HUDEP-2 (cell line): ENCODE measurements at regions not wholly inside any gene's neighbourhood (a gene's known extent, or its start where the extent isn't known, plus 50 kb on each side); places are given as distances from the start of the nearest gene placed in this dataset.
"Not testable (repeated sequence)": the region's sequence is repeated elsewhere in the genome, so short reads cannot be mapped to it uniquely, and the experiment has no call there.

ENCODE experiments used
- DNase-seq, 76 experiments: peaks; one replicate each; lab custom pipeline; 2025; ENCODE audit not compliant: unreplicated experiment in 76 of 76; lab: John Stamatoyannopoulos, UW

DNA sequence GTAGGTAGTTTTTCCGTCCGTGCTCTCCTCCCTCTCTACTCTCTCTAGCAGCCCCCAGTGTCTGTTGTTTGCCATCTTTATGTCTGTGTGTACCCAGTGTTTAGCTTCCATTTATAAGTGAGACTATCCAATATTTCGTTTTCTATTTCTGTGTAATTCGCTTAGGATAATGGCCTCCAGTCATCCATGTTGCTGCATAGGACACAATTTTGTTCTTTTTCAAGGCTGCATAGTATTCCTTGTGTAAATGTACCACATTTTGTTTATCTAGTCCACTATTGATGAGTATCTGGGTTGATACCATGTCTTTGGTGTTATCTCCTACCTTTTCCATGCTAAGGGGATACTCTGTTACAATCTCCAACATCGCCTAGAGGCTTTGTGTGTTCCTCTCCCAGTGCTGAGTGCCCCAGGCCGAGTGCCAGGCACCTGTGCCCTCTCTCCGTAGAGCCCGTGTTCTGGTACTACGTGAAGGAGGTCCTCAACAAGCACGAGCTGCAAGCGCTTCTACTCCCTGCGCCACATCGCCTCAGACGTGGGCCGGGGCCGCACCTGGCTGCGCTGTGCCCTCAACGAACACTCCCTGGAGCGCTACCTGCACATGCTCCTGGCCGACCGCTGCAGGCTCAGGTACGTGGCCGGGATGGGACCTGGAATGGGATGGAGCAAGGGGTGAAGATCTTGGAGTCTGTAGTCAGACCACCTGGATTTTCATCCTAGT lies 51.0 kb downstream of the NPIPB11 start:
- not testable (repeated sequence) for DNase-seq

GRCh38 chr16:29354449-29354848 lies 52.1 kb downstream of the NPIPB11 start:
- DNase-seq: not testable (repeated sequence)

DNA sequence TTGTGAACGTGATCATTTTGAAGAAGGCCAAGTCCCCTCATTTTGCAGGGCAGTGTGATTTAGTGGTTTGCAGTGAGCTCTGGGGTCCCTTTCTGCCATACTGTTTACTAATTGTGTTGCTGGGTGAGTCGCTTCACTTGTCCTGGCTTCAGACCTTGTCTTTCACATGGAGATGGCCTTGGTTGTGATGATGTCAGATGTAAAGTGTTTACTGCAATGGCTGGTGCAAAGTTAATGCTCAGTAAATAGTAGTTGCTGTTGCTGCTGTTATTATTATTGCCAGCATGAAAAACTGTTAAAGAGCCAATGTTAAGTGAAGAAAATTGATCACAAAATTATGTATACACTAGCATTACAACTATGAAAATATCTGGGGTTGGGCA lies 53.9 kb downstream of the NPIPB11 start:
- not testable (repeated sequence) for DNase-seq

DNA sequence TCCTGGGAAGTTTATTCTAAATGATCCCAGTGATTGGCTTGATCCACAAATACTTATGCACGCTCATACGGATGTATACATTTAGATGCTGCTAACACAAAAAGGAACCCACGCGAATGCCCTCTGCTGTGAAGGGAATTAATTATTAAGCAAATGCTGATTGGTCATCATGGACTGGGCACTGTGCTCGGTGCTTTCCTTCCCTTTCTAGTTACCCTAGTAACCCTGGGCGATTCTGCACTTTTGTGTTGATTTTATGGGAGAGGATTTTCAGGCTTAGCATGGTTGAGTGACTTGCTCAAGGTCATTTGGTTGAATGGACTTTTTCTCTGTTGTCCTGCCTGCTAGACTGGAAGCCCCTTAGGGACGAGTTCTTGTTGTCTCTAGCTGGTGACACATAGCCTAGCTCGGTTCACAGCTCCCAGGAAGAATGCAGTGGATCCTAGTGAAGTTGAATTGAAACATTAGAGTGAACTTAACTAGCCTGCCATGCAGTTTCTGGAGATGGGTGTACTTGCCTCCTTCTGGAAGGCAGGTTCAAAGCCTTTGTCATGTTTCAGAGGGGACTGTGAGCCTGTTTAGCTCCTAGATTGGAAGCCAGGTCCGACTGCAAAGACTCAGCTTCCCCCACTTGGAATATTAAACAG lies 54.4 kb downstream of the NPIPB11 start:
- not testable (repeated sequence) for DNase-seq

DNA sequence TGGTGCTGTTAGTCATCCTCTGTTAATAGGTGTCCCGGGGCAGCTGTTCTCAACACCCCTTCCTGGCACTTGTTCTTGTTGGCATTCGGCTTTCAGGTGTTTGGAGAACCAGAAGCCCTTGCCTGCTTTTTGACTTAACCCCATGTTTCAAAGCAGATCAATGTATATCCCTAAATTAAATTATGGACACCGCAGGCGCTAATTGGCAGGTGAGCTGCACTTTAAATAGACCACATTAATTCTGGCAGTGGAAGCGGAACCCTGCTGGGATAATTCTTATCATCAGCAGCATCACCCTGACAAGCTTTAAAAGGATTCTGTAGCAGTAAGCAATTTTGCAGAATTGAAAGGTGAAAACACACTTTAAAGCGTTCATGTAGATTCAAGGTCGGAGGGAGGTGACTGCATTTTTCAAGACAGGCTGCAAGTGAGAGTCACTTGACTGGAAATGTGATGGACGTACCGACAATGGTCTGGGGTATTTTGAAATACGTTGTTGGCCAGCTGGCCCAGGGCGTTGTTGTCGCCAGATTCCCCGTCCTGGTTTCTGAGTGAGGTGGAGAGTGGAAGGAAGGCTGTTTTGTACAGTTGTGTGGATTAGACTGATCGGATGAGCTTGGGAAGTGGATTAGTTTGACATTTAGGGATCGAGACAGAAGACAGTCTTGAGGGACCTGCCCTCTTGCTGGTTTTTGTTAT lies 55.1 kb downstream of the NPIPB11 start:
- DNase-seq: not testable (repeated sequence)

DNA sequence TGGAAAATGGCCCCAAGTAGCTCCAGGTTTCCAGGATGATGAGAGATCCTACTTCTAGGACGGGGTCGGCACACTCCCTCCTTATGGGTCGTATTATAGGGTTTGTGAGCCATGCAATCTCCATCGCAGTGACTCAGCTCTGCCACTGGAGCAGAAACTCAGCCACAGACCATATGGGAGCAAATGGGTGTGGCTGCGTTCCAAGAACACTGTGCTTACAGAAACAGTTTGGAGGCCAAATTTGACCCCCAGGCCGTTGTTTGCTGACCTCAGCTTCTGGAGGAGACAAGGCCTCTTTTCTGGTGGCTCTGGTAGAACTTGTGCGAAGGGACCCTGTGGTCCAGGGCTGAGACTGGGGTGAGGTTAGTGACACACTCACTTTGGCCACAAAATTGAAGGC lies 56.5 kb downstream of the NPIPB11 start:
- DNase-seq: peak in 68 of 76 experiments; percentile 1 to 72 (median 28)

DNA sequence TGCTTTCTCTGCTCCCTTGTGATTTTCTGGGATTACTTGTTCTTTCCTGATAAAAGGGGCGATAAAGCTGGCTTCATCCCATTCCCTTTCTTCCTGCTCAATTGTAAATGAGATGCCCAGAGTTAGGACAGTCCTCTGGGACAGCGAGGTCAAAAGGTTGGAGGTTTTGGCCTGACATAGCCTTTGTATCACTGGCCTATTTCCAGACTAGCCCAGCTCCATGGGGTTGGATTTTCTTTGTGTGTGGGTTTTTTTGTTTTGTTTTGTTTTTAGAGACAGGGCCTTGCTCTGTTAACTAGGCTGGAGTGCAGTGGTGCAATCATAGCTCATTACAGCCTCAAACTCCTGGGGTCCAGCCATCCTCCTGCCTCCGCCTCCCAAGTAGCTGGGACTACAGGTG lies 57.8 kb downstream of the NPIPB11 start:
- not testable (repeated sequence) for DNase-seq

- not testable (repeated sequence) for DNase-seq
Measured at GRCh38 chr16:29348123-29348690, 58.3 kb downstream of the NPIPB11 start.

- DNase-seq: not testable (repeated sequence)
Measured at GRCh38 chr16:29346796-29347580, 59.5 kb downstream of the NPIPB11 start.

- DNase-seq: not testable (repeated sequence)
Measured at GRCh38 chr16:29346203-29346602, 60.3 kb downstream of the NPIPB11 start.

DNA sequence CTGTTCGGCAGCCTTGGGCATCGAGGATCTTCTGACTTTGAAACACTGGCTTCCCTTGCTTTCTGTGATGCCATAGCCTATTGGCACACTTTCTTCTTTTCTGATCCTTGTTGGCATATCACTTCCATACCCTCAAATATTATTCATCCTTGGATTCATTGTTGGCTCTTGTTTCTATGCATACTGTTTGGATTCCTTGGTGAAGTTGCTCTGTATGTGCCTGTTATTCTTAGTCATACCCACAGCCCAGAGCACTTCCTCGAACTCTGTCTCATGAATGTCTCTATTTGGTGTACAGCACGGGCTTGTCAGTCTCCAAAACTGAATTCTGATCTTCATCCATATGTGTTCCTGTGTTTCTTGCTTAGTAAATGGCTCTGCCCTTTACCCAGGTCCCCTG lies 63.6 kb downstream of the NPIPB11 start:
- DNase-seq: not testable (repeated sequence)

GRCh38 chr16:29340779-29341438 lies 65.6 kb downstream of the NPIPB11 start:
- not testable (repeated sequence) for DNase-seq

DNA sequence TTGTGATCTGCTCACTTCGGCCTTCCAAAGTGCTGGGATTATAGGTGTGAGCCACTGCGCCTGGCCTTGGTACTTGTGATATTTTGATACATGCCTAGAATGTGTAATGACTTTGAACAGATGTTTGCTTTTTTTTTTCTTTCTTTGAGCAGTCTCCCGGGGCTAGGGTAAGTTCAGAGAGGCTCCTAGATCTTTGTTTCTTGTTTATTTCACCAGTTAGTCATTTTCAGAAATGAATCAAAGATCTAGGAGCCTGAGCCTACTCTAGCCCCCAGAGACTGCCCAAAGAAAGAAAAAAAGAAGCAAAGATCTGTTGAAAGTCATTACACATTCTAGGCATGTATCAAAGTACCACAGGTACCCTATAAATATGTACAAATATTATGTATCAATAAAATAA lies 66.3 kb downstream of the NPIPB11 start:
- not testable (repeated sequence) for DNase-seq

GRCh38 chr16:29338821-29339700 lies 67.5 kb downstream of the NPIPB11 start:
- DNase-seq: not testable (repeated sequence)

DNA sequence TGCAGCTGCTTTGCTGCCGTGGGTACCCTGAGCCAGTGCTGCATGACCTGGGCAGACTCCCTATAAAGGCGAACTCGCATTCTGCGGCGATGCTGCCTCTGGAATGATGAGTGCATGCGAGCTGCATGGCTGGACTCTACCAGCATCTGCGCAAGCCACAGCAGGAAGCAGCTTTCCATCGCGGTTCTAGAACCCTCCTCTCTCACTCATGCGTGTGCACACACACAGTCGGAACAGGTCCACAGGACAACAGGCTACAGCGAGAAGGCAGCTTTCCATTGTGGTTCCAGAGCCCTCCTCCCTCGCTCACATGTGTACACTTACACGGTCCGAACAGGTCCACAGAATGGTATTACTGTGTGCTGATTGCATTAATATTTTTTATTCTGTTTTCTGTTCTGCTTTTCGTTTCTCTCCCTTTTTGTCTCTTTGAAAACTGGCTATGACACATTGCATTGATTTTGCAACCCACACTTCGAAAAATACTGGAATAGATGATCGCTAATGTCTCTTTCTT lies 69.1 kb downstream of the NPIPB11 start:
- DNase-seq: not testable (repeated sequence)

DNA sequence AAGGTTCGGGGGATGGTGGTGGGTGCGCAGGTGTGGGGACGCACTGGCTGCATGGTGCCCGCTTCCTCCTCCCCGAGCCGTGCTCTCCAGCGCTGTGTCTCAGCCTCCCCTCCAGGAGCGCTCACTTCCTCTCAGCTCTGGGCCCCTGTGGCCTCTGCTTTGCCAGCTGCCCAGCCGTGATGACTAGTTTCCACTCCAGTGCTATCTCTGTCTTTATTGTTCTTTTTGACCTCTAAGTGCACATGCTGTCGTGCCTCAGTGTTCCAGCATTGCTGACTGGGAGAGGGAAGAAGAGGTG lies 71.0 kb downstream of the NPIPB11 start:
- DNase-seq: not testable (repeated sequence)

DNA sequence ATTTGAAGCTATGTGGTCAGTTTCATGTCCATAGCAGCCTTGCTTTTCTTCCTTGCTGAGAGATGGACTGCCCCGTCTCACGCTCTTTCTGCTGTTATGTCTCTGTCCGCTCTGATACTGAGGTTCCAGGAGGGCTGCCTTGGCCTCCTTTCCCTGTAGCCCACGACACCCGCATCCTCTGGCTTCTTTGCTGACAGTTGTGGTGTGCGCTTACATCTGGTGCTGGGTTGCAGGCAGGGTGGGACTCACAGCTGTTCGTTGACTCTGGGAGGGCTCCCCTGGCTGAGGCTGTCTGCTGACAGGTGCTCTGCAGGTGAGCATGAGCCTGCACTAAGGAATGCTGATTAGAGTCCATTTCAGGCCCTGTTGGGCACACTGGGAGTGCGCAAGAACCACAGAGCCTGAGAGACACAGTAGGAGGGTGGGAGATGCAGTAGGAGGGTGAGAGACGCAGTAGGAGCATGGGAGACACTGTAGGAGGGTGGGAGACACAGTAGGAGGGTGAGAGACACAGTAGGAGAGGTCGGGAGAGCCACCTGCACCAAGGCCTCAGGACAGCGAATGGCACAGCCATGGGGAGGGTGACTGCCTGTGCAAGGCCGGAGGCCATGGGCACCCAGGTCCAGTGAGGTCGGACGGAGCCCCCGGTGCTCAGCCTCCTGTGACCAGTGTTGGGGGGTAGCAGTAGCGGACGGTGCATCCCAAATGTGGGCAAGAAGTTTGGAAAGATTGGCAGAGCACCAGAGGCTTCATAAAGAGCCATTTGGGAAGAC lies 71.5 kb downstream of the NPIPB11 start:
- not testable (repeated sequence) for DNase-seq

DNA sequence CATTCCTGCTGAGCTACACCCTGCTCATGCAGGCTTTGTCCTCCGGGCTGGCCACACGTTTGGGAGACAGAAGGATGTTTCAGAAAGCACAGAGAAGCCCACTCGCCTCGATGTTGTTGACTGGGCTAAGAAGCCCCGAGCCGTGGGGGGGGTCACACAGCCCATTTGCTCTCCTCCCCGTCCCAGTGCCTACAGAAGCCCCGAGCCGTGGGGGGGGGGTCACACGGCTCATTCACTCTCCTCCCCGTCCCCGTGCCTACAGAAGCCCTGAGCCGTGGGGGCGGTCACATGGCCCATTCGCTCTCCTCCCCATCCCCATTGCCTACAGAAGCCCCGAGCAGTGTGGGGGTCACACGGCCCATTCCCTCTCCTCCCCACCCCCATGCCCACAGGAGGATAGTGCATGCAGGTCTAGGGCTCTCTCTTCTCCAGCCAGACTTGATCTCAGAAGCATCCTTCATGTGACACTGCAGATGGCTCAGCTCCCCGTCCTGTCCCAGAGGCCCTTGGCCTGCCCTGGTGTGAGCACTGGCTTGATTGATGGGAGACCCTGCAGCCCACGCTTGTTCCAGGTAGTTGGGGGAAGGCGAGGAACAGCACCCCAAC lies 72.9 kb downstream of the NPIPB11 start:
- DNase-seq: not testable (repeated sequence)
